ENCODE measurements at regions not wholly inside any gene's neighbourhood (a gene's known extent, or its start where the extent isn't known, plus 50 kb on each side); places are given as distances from the start of the nearest gene placed in this dataset.
"Not testable (repeated sequence)": the region's sequence is repeated elsewhere in the genome, so short reads cannot be mapped to it uniquely, and the experiment has no call there.

DNA sequence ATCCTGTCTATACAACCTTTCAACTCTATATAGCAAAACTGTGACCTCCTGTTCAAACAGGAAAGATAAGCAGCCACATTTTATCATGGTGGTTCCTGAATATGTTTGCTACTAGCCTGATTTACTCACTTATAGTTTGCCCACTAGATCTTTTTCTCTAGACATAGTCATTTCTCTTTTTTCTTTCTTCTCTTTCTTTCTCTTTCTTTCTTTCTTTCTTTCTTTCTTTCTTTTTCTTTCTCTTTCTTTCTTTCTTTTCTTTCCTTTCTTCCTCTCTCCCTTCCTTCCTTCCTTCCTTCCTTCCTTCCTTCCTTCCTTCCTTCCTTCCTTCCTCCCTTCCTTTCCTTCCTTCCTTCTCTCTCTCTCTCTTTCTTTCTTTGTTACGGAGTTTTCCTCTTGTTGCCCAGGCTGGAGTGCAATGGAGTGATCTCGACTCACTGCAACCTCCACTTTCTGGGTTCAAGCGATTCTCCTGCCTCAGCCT lies 142.0 kb upstream of the TBL1XR1 start:
- peak; percentile 23 for ATAC-seq (replicated peaks)
- H3K27me3 Mint-ChIP-seq; H3K4me1 Mint-ChIP-seq; H3K4me3 Mint-ChIP-seq; H3K36me3 Mint-ChIP-seq (ENCODE audit: low read depth); H3K9me3 Mint-ChIP-seq: not testable (repeated sequence)
- peak overlapping the region; percentile 56 for H3K27ac Mint-ChIP-seq

DNA sequence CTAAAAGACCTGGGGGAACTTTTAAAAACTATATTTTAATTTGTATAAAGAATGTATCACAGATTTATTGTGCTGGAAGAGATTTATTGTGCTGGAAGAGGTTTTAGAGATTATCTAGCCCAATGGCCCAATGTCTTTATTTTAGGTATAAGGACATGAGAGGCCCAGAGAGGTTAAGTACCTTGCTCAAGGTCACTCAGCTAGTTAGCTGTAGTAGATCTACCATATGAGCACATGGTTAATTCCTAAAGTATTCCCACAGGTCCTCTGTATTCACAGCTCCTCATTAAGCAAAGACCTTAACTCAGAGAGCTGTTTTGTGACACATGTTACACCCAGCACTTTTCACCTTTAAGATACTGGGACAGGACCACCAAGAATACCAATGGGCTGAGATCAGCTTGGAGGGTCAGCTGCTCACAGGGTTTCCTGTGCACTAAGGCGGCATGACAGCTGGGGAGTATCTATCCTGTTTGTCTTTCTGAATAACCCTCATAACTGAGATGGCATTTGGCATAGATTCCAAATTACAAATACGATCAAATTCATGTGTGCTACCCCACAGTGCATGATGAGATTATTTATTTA lies 143.1 kb upstream of the TBL1XR1 start:
- Mint-ChIP-seq H3K27ac (no peak overlapping the region), H3K4me3 (no peak overlapping the region), H3K27me3 (no peaks in the 10 kb centered on the region), H3K9me3 (no peaks in the 10 kb centered on the region), H3K36me3 (ENCODE audit: low read depth) (peaks cover 6% of the 10 kb centered on the region), H3K4me1 (peaks cover 15% of the 10 kb centered on the region)
- ATAC-seq (replicated peaks), result no peak

DNA sequence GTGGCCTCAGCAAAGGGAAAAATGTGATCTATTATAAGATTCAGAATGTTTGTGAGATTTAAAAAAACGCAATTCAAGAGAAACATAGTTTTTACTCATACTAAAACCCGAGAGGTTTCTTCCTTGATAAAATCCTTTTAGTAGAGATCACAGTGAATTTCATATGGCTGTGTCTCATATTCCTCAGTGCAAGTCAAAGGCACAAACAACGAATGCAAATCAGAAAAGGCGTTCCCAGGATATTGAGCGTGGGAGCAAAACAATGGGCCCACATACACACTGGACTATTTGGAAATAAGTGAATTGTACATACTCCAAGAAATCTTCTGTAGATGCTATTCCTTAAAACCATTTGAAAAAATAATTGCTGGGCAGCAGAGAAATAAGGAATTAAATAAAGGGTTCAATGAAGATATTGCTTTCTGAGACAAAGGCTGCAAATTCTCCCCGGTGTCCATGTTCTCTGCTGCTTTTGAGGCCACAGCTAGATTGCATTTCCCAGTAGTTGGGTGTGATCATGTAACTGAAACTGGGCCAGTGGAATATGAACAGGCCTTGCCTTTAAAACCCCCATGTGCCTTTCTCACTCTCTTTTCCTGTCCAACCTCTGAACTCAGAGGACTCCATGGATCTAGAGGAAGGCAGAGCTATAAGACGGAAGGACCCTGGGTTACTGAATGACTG lies 144.6 kb upstream of the TBL1XR1 start:
- no peaks in the 10 kb centered on the region for H3K27me3 Mint-ChIP-seq
- no peak overlapping the region for H3K27ac Mint-ChIP-seq
- no peak overlapping the region for H3K4me3 Mint-ChIP-seq

DNA sequence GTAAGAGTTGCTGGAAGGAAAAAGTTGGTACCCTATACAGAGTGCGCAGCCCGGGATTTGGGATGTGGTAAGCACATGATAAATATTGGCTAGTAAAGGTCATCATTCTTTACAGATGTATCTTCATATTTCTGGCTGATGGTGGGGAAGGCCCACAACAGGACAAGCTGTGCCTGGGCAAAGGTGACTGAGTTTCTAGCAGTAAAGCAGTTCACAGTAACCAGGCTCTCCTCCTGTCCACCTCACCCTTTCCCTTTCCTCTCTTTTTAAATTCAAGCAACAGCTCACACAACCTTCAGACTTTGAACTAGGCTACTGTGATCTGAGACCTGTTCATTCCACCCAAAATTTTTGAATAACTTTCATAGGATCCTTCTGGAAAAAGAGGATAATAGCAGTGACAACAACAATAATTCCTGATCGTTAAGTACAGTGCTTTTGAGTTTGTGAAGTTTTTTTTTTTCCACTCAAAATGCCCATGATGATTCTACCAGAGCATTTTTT lies 145.9 kb upstream of the TBL1XR1 start:
- no peaks in the 10 kb centered on the region for H3K27me3 Mint-ChIP-seq
- peaks cover 6% of the 10 kb centered on the region for H3K36me3 Mint-ChIP-seq (ENCODE audit: low read depth)
- no peak for ATAC-seq (replicated peaks)
- H3K4me1 Mint-ChIP-seq, result peaks cover 17% of the 10 kb centered on the region
- H3K4me3 Mint-ChIP-seq, result no peak overlapping the region
- H3K27ac Mint-ChIP-seq, result no peak overlapping the region
- H3K9me3 Mint-ChIP-seq, result no peaks in the 10 kb centered on the region

More for the DNA sequence above, 144.6 kb upstream of the TBL1XR1 start:
- Mint-ChIP-seq H3K9me3 (no peaks in the 10 kb centered on the region), H3K4me1 (peaks cover 22% of the 10 kb centered on the region), H3K36me3 (ENCODE audit: low read depth) (peaks cover 12% of the 10 kb centered on the region)
- ATAC-seq (replicated peaks), result no peak

DNA sequence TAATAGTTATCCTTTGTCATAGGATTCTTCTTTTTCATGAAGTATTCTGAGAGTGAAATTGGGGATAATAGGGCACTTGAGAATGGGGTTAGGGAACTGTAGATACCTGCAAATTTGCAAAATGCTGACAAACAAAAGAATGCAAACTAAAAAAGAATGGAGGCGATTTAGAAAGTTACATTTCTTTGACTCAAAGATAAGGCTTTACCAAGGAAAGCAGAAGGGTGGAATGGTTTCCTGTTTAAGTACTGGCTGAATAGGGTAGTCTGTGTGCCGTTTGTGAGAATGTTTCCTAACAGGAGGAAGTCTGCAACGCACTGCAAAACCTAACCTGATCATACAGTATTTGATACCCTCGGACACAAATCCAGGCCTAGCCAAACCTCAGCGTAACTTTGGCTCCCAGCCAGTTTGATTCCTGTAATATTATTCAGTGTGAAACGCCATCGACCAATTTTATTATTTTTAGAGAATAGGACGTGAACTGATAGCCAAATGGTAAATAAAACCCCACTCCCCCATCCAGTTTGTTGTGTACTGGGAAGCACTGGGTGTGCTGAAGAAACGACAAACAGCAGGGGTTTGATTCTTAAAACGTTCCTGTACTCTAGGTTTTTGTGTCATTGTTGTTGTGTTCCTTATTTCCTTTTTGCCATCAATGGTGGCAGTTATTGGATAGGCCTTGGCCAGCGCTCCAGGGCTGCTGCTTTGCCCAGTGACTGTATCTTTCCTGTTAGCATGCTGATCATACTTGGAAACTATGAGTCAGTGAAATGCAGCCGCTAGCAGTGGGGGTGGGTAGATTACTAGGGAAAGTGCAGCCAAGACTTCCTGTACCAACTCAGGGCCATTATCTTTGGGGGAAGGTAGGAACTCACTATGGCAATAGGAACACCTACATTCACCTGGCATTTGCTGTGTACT lies 148.0 kb upstream of the TBL1XR1 start:
- peak; percentile 98 for ATAC-seq (replicated peaks)
- Mint-ChIP-seq H3K27me3 (no peaks in the 10 kb centered on the region), H3K27ac (peak overlapping the region; percentile 99)

DNA sequence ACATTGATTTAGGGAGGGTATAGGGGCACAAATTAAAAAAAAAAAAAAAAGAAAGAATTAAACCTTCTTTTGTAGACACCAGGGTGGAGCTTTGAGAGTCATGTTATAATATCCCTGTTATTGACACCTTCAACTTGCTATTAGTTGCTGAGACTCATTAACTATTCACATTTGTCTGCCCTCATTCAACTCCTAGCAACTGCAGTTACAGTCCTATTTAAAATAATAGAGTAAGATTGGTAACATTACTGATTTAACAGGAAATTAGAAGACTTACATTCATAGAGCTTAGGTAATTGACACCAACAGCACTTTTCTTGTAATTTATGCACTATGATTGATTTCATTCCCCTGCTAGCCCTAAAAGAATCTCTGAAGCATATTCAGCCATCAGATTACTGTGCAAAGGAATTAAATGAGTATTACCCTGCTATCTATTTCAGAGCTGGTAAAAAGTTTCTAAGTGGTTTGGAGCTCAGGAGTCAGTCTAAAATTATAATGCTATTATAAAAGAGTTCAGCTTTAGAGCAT lies 148.8 kb upstream of the TBL1XR1 start:
- H3K9me3 Mint-ChIP-seq, result no peaks in the 10 kb centered on the region
- H3K27ac Mint-ChIP-seq, result peak overlapping the region; percentile 99
- H3K27me3 Mint-ChIP-seq, result no peaks in the 10 kb centered on the region
- peaks cover 6% of the 10 kb centered on the region for H3K36me3 Mint-ChIP-seq (ENCODE audit: low read depth)
- H3K4me1 Mint-ChIP-seq, result peaks cover 25% of the 10 kb centered on the region
- peak overlapping the region; percentile 75 for H3K4me3 Mint-ChIP-seq
- ATAC-seq (replicated peaks), result peak; percentile 61

More for the DNA sequence above, 148.0 kb upstream of the TBL1XR1 start:
- H3K4me1 Mint-ChIP-seq, result peaks cover 23% of the 10 kb centered on the region
- H3K4me3 Mint-ChIP-seq, result peak overlapping the region; percentile 75
- no peaks in the 10 kb centered on the region for H3K9me3 Mint-ChIP-seq
- peaks cover 6% of the 10 kb centered on the region for H3K36me3 Mint-ChIP-seq (ENCODE audit: low read depth)

DNA sequence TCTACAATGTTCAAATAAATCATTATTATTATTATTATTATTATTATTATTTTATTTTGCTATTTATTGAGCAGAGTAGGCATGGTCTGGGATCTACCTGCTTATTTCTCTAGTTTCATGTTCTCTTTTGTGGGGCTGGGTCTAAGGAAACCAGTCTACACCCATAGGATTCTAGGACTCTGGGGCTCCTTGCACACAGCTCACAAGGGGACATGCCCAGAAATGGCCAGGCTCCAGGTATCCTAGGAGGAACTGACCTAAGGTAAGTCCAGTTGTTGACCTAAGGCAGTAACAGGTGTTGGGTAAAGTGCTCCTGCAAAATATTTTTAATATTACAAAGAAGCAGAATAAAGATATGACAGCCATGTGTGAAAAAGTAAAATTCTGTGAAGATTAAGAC lies 149.6 kb upstream of the TBL1XR1 start:
- no peak overlapping the region for H3K4me3 Mint-ChIP-seq
- H3K4me1 Mint-ChIP-seq, result peaks cover 28% of the 10 kb centered on the region
- no peak for ATAC-seq (replicated peaks)
- peaks cover 6% of the 10 kb centered on the region for H3K36me3 Mint-ChIP-seq (ENCODE audit: low read depth)
- H3K27ac Mint-ChIP-seq, result no peak overlapping the region
- H3K9me3 Mint-ChIP-seq, result no peaks in the 10 kb centered on the region
- H3K27me3 Mint-ChIP-seq, result no peaks in the 10 kb centered on the region

DNA sequence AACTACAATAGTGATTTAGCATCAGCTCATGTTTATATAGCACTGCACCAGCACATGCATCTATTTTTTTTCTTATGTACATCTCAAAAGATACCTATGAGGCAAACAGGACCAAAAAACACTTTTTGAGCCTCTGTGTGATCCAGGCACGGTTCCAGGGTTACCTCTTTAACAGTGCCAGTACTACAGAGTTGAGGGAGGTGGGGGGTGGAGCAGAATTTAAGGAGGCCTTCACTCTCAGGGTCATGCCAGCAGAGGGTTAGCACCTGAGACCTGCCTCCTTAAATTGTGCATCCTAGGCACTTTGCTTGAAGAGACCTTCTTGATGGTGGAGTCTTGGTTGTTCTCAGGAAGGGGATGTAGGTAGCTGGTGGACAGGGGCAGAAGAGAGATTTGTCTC lies 150.3 kb upstream of the TBL1XR1 start:
- ATAC-seq (replicated peaks), result no peak
- Mint-ChIP-seq H3K27me3 (no peaks in the 10 kb centered on the region), H3K4me3 (no peak overlapping the region), H3K27ac (no peak overlapping the region), H3K4me1 (peaks cover 32% of the 10 kb centered on the region), H3K9me3 (no peaks in the 10 kb centered on the region), H3K36me3 (ENCODE audit: low read depth) (peaks cover 6% of the 10 kb centered on the region)

DNA sequence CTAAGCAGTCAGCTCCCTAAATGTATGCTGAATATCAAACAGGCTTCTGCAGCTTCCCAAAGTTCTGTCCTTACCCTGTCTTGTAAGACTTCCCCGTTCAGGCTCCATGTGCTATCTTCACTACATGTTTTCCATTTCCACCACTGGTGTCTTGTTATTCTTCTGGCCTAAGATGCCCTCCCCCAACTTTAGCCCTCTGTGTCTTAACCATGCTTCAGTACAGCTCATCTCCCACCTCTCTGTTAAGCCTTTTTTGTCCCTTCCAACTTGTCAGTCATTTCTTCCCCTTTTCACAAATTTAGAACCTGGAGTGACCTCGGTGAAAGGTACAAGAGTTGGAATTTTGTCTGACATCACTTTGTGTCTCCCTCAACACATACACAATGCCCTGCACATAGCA lies 151.7 kb upstream of the TBL1XR1 start:
- Mint-ChIP-seq H3K36me3 (ENCODE audit: low read depth) (peaks cover 6% of the 10 kb centered on the region), H3K27ac (no peak overlapping the region), H3K9me3 (no peaks in the 10 kb centered on the region), H3K4me1 (peaks cover 36% of the 10 kb centered on the region), H3K27me3 (no peaks in the 10 kb centered on the region), H3K4me3 (no peak overlapping the region)
- no peak for ATAC-seq (replicated peaks)

DNA sequence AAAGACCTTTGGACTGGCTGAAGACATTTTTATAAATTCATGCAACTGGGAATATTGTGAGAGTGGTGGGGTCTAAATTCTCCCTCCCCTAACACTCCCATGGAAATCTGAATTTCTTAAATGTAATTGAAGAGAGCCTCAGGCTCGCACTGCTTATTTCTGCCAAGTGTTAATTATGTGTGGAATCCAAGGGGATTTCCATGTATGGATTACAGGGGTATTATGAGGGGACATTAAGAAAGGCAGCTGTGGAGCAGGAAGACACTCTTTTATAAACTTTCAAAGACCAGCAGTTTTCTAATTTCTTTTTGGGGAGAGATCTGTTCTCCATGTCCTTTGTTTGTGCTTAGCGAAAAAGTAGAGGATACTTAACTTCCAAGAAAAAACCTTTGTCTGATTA lies 152.1 kb upstream of the TBL1XR1 start:
- no peaks in the 10 kb centered on the region for H3K9me3 Mint-ChIP-seq
- peaks cover 6% of the 10 kb centered on the region for H3K36me3 Mint-ChIP-seq (ENCODE audit: low read depth)
- H3K4me3 Mint-ChIP-seq, result no peak overlapping the region

DNA sequence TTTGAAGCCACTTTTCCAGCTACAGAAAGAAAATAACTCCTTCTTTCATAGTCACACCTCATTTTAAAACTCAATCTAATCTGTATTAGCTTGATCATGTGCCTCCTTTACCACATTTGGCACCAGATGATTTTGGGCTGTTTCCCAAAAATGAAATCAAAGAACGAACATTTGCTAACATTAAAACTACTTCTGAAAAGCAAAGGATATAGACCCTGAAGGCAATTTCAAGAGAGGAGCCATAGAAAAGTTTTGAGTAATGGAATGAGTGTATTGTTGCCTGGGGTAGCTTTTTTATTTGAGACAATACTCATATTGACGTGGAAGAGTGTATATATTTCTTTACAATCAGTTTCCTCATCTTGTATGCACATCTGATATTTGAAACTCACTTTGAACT lies 152.8 kb upstream of the TBL1XR1 start:
- H3K36me3 Mint-ChIP-seq (ENCODE audit: low read depth), result peaks cover 6% of the 10 kb centered on the region
- no peak for ATAC-seq (replicated peaks)
- no peaks in the 10 kb centered on the region for H3K27me3 Mint-ChIP-seq
- H3K4me1 Mint-ChIP-seq, result peaks cover 32% of the 10 kb centered on the region
- H3K27ac Mint-ChIP-seq, result no peak overlapping the region
- H3K4me3 Mint-ChIP-seq, result no peak overlapping the region
- H3K9me3 Mint-ChIP-seq, result no peaks in the 10 kb centered on the region

More for the DNA sequence above, 152.1 kb upstream of the TBL1XR1 start:
- no peaks in the 10 kb centered on the region for H3K27me3 Mint-ChIP-seq
- H3K27ac Mint-ChIP-seq, result no peak overlapping the region
- ATAC-seq (replicated peaks), result no peak
- peaks cover 36% of the 10 kb centered on the region for H3K4me1 Mint-ChIP-seq

DNA sequence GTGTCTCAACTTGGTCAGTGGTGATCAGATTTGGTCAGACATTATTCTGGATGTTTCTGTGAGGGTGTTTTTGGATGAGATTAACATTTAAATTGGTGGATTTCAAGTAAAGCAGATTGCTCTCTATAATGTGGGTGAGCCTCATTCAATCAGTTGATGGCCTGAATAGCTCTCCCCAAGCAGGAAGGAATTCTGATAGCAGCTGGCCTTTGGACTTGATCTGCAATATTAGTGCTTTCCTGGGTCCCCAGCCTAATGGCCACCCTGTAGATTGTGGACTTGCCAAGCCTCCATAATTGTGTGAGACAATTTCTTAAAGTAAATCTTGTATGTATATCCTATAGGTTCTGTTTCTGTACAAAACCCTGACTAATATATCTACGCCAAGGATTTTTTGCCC lies 153.9 kb upstream of the TBL1XR1 start:
- Mint-ChIP-seq H3K4me3 (peak overlapping the region; percentile 23), H3K4me1 (peaks cover 26% of the 10 kb centered on the region), H3K27ac (no peak overlapping the region), H3K36me3 (ENCODE audit: low read depth) (no peaks in the 10 kb centered on the region), H3K27me3 (no peaks in the 10 kb centered on the region), H3K9me3 (no peaks in the 10 kb centered on the region)
- ATAC-seq (replicated peaks), result no peak

DNA sequence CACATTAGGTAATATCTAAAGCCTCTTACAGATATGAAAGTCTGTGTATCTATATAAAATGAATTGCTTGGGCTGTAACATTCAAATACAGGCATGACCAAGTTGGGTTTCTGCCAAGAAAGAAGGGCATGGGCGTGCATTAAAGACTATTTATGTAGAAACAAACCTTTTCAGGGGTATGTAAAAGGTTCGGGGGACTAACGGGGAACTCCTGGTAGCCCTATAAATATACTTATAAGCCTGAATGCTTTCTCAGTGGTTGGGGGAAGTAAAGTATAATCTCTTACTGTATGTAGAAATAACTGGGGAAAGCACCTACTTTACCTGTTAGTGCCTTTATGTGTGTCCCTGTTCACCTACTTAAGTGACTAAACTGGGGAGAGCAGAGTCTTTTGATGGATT lies 154.5 kb upstream of the TBL1XR1 start:
- Mint-ChIP-seq H3K9me3 (no peaks in the 10 kb centered on the region), H3K27me3 (no peaks in the 10 kb centered on the region), H3K27ac (peak overlapping the region; percentile 14), H3K4me3 (peak overlapping the region; percentile 23), H3K4me1 (peaks cover 32% of the 10 kb centered on the region), H3K36me3 (ENCODE audit: low read depth) (no peaks in the 10 kb centered on the region)
- peak; percentile 95 for ATAC-seq (replicated peaks)

DNA sequence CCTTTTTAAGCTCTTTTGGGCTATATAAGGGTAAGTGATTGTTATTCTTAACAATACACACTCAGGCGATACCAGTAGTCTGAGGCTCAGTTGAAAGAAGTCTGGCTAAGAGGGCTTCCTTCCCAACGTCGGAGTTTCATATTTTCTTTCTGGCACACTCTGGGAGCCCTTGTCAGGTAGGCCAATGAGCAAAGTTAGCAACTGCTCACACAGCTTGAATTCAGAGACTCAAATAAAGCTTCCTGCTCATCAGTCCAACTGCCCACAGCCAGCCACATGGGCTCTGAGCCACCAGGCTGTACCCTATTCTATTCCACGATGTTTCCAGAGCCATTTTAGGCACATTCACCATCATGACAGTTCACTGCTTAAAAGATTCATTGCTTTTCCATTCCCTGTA lies 155.1 kb upstream of the TBL1XR1 start:
- ATAC-seq (replicated peaks), result no peak
- Mint-ChIP-seq H3K9me3 (no peaks in the 10 kb centered on the region), H3K27me3 (no peaks in the 10 kb centered on the region), H3K27ac (peak overlapping the region; percentile 14), H3K36me3 (ENCODE audit: low read depth) (no peaks in the 10 kb centered on the region), H3K4me3 (peak overlapping the region; percentile 23), H3K4me1 (peaks cover 38% of the 10 kb centered on the region)
